Heart left ventricle (tissue), 13 donors: ENCODE measurements at regions not wholly inside any gene's neighbourhood (a gene's known extent, or its start where the extent isn't known, plus 50 kb on each side); places are given as distances from the start of the nearest gene placed in this dataset.

Experiments used
- POLR2A ChIP-seq, 2 donors: fragments of 450-650 bp; IDR thresholded peaks; one replicate each; pipeline ENCODE4 v1.6.1; 2017; ENCODE audit warnings: antibody characterized with exemption in 2 of 2, mild to moderate bottlenecking in 2 of 2, moderate library complexity in 2 of 2
- TF ChIP-seq, protein P1 (sequence below), 12 donors: fragments of 200-600 bp; sonication (generic) in 4 of 12; IDR thresholded peaks; one replicate each; pipeline versions ENCODE4 v1.5.0 to v1.8.0; 2018 to 2022; ENCODE audit warnings: antibody characterized with exemption in 12 of 12, mild to moderate bottlenecking in 5 of 12
- donor health status: ischemic (EF 13 %, LVEDD 7.1; RV severe dilation, severe dysfunction).
- donor health status: DM: no; HTN: yes; CAD: no.
- donor health status: DM: no; HTN: no; CAD: no.
- donor health status: ischemic (EF 25% LVEDD 6.9; RV normal size, moderate dysfunction).
- donor health status: ischemic (EF 25% LVEDD 5.7; RV mildly dilated, moderate dysfunction).
- donor health status: ischemic (EF 35%, LVEDD 5.7; RV mildly dilated, moderate dysfunction).
- donor health status: nonischemic (EF 11% LVEDD 7.7; RV severe dilation, severe dysfunction).
- donor health status: DM: yes; HTN: yes; CAD: no.
- donor health status: PGD.
- donor health status: ischemic (EF 29% LVEDD 5.4; RV normal size, mild dysfunction).
- donor health status: nonischemic (EF 23%, LVEDD 6.1; RV moderate dilation, normal function).

DNA sequence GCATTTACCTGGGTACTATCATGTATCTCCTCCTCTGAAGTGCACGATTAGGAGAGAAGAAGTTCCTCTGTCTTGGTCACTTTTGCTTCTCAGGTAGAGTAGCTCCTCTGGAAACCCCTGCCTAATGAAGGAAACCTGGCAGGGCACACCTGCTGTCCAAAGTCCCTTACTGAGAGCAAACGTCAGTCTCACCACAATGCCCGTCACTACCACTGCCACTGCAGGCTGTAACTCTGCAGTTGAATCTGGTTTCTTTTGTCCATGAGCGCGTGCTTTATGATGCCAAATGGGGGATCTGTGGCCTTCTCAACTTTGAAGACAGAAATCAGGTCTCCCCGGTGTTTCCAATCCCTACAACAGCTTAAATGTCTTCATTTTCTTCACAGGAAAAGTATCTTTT lies 1068.6 kb downstream of the BCL11B start:
- no peak for TF ChIP-seq POLR2A (IDR thresholded peaks at IDR 0.05)
- TF ChIP-seq, protein P1, sequence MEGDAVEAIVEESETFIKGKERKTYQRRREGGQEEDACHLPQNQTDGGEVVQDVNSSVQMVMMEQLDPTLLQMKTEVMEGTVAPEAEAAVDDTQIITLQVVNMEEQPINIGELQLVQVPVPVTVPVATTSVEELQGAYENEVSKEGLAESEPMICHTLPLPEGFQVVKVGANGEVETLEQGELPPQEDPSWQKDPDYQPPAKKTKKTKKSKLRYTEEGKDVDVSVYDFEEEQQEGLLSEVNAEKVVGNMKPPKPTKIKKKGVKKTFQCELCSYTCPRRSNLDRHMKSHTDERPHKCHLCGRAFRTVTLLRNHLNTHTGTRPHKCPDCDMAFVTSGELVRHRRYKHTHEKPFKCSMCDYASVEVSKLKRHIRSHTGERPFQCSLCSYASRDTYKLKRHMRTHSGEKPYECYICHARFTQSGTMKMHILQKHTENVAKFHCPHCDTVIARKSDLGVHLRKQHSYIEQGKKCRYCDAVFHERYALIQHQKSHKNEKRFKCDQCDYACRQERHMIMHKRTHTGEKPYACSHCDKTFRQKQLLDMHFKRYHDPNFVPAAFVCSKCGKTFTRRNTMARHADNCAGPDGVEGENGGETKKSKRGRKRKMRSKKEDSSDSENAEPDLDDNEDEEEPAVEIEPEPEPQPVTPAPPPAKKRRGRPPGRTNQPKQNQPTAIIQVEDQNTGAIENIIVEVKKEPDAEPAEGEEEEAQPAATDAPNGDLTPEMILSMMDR (IDR thresholded peaks at IDR 0.05): no peak
